ENCODE measurements at regions not wholly inside any gene's neighbourhood (a gene's known extent, or its start where the extent isn't known, plus 50 kb on each side); places are given as distances from the start of the nearest gene placed in this dataset.

- H3K27ac Mint-ChIP-seq = no peak overlapping the region
- H3K9me3 Mint-ChIP-seq = peaks cover 2 to 17% (median 9%) of the 10 kb centered on the region in 7 donors
- no peak overlapping the region for H3K4me3 Mint-ChIP-seq
- H3K4me1 Mint-ChIP-seq = no peaks in the 10 kb centered on the region
- Histone ChIP-seq H3K27me3 (ENCODE audit: control insufficient read depth, insufficient read depth, low read length) (no peaks in the 10 kb centered on the region), H3K27ac (ENCODE audit: insufficient read depth, low read length, poor library complexity, severe bottlenecking) (no peak overlapping the region), H3K36me3 (ENCODE audit: control insufficient read depth, insufficient read depth, low read length) (no peaks in the 10 kb centered on the region), H3K4me1 (ENCODE audit: control insufficient read depth, insufficient read depth, low read length, poor library complexity, severe bottlenecking) (no peaks in the 10 kb centered on the region), H3K9me3 (ENCODE audit: control insufficient read depth in 2 of 2, low read length in 2 of 2) (no peaks in the 10 kb centered on the region), H3K4me3 (ENCODE audit: low read depth, low read length) (no peak overlapping the region)
- DNase-seq (no peak), ATAC-seq (ENCODE audit: low read depth in 2 of 2) (no peak)
- H3K27me3 Mint-ChIP-seq = no peaks in the 10 kb centered on the region
- no peaks in the 10 kb centered on the region for H3K36me3 Mint-ChIP-seq
These were observed 394.4 kb upstream of the ADGRL3 start for GRCh38 chr4:60805500-60806313.

GRCh38 chr4:60808726-60809485 lies 391.2 kb upstream of the ADGRL3 start:
- ATAC-seq (ENCODE audit: low read depth in 2 of 2) (no peak), DNase-seq (no peak)
- no peaks in the 10 kb centered on the region for H3K9me3 ChIP-seq (ENCODE audit: control insufficient read depth in 2 of 2, low read length in 2 of 2)
- no peaks in the 10 kb centered on the region for H3K27me3 ChIP-seq (ENCODE audit: control insufficient read depth, insufficient read depth, low read length)
- H3K36me3 Mint-ChIP-seq = no peaks in the 10 kb centered on the region
- no peak overlapping the region for H3K4me3 ChIP-seq (ENCODE audit: low read depth, low read length)
- H3K27ac ChIP-seq (ENCODE audit: insufficient read depth, low read length, poor library complexity, severe bottlenecking) = no peak overlapping the region
- H3K27me3 Mint-ChIP-seq = no peaks in the 10 kb centered on the region
- no peaks in the 10 kb centered on the region for H3K36me3 ChIP-seq (ENCODE audit: control insufficient read depth, insufficient read depth, low read length)
- no peaks in the 10 kb centered on the region for H3K4me1 Mint-ChIP-seq
- no peak overlapping the region for H3K4me3 Mint-ChIP-seq
- H3K9me3 Mint-ChIP-seq = peaks cover 2 to 23% (median 12%) of the 10 kb centered on the region in 7 donors
- no peak overlapping the region for H3K27ac Mint-ChIP-seq
- H3K4me1 ChIP-seq (ENCODE audit: control insufficient read depth, insufficient read depth, low read length, poor library complexity, severe bottlenecking) = no peaks in the 10 kb centered on the region

- H3K9me3 ChIP-seq (ENCODE audit: control insufficient read depth in 2 of 2, low read length in 2 of 2) = no peaks in the 10 kb centered on the region
- H3K36me3 Mint-ChIP-seq = no peaks in the 10 kb centered on the region
- H3K27me3 ChIP-seq (ENCODE audit: control insufficient read depth, insufficient read depth, low read length) = no peaks in the 10 kb centered on the region
- no peak overlapping the region for H3K4me3 ChIP-seq (ENCODE audit: low read depth, low read length)
- no peak overlapping the region for H3K27ac Mint-ChIP-seq
- no peak for DNase-seq
- ATAC-seq (ENCODE audit: low read depth in 2 of 2) = no peak
- H3K4me3 Mint-ChIP-seq = no peak overlapping the region
- H3K4me1 Mint-ChIP-seq = no peaks in the 10 kb centered on the region
- no peaks in the 10 kb centered on the region for H3K36me3 ChIP-seq (ENCODE audit: control insufficient read depth, insufficient read depth, low read length)
- no peaks in the 10 kb centered on the region for H3K4me1 ChIP-seq (ENCODE audit: control insufficient read depth, insufficient read depth, low read length, poor library complexity, severe bottlenecking)
- H3K27ac ChIP-seq (ENCODE audit: insufficient read depth, low read length, poor library complexity, severe bottlenecking) = no peak overlapping the region
- no peaks in the 10 kb centered on the region for H3K27me3 Mint-ChIP-seq
- H3K9me3 Mint-ChIP-seq = peaks cover 2 to 25% (median 11%) of the 10 kb centered on the region in 7 donors
These were observed 390.7 kb upstream of the ADGRL3 start for GRCh38 chr4:60809486-60809800.

GRCh38 chr4:60812811-60813210 lies 387.3 kb upstream of the ADGRL3 start:
- no peaks in the 10 kb centered on the region for H3K36me3 Mint-ChIP-seq
- H3K27me3 Mint-ChIP-seq = no peaks in the 10 kb centered on the region
- Histone ChIP-seq H3K36me3 (ENCODE audit: control insufficient read depth, insufficient read depth, low read length) (no peaks in the 10 kb centered on the region), H3K4me3 (ENCODE audit: low read depth, low read length) (no peak overlapping the region), H3K27me3 (ENCODE audit: control insufficient read depth, insufficient read depth, low read length) (no peaks in the 10 kb centered on the region), H3K4me1 (ENCODE audit: control insufficient read depth, insufficient read depth, low read length, poor library complexity, severe bottlenecking) (no peaks in the 10 kb centered on the region), H3K27ac (ENCODE audit: insufficient read depth, low read length, poor library complexity, severe bottlenecking) (no peak overlapping the region), H3K9me3 (ENCODE audit: control insufficient read depth in 2 of 2, low read length in 2 of 2) (peaks cover 0 to 3% of the 10 kb centered on the region in 2 experiments)
- H3K9me3 Mint-ChIP-seq = peaks cover 0 to 42% (median 7%) of the 10 kb centered on the region in 7 donors
- no peak for DNase-seq
- H3K4me1 Mint-ChIP-seq = no peaks in the 10 kb centered on the region
- no peak overlapping the region for H3K27ac Mint-ChIP-seq
- H3K4me3 Mint-ChIP-seq = no peak overlapping the region
- no peak for ATAC-seq (ENCODE audit: low read depth in 2 of 2)

GRCh38 chr4:60814549-60814948 lies 385.6 kb upstream of the ADGRL3 start:
- no peaks in the 10 kb centered on the region for H3K4me1 ChIP-seq (ENCODE audit: control insufficient read depth, insufficient read depth, low read length, poor library complexity, severe bottlenecking)
- H3K9me3 Mint-ChIP-seq = peaks cover 2 to 44% (median 7%) of the 10 kb centered on the region in 7 donors
- no peaks in the 10 kb centered on the region for H3K27me3 ChIP-seq (ENCODE audit: control insufficient read depth, insufficient read depth, low read length)
- H3K4me3 Mint-ChIP-seq = no peak overlapping the region
- no peaks in the 10 kb centered on the region for H3K27me3 Mint-ChIP-seq
- no peaks in the 10 kb centered on the region for H3K36me3 Mint-ChIP-seq
- peaks cover 3 to 4% of the 10 kb centered on the region in 2 experiments for H3K9me3 ChIP-seq (ENCODE audit: control insufficient read depth in 2 of 2, low read length in 2 of 2)
- no peak overlapping the region for H3K4me3 ChIP-seq (ENCODE audit: low read depth, low read length)
- H3K4me1 Mint-ChIP-seq = no peaks in the 10 kb centered on the region
- ATAC-seq (ENCODE audit: low read depth in 2 of 2) = no peak
- no peak for DNase-seq
- no peaks in the 10 kb centered on the region for H3K36me3 ChIP-seq (ENCODE audit: control insufficient read depth, insufficient read depth, low read length)
- no peak overlapping the region for H3K27ac ChIP-seq (ENCODE audit: insufficient read depth, low read length, poor library complexity, severe bottlenecking)
- H3K27ac Mint-ChIP-seq = no peak overlapping the region

- ATAC-seq (ENCODE audit: low read depth in 2 of 2) (no peak), DNase-seq (no peak)
- H3K9me3 ChIP-seq (ENCODE audit: control insufficient read depth in 2 of 2, low read length in 2 of 2) = peaks cover 3 to 4% of the 10 kb centered on the region in 2 experiments
- H3K27ac ChIP-seq (ENCODE audit: insufficient read depth, low read length, poor library complexity, severe bottlenecking) = no peak overlapping the region
- peaks cover 2 to 34% (median 7%) of the 10 kb centered on the region in 7 donors for H3K9me3 Mint-ChIP-seq
- H3K36me3 Mint-ChIP-seq = no peaks in the 10 kb centered on the region
- H3K4me3 Mint-ChIP-seq = no peak overlapping the region
- H3K27me3 ChIP-seq (ENCODE audit: control insufficient read depth, insufficient read depth, low read length) = no peaks in the 10 kb centered on the region
- H3K4me3 ChIP-seq (ENCODE audit: low read depth, low read length) = no peak overlapping the region
- H3K4me1 Mint-ChIP-seq = no peaks in the 10 kb centered on the region
- no peaks in the 10 kb centered on the region for H3K4me1 ChIP-seq (ENCODE audit: control insufficient read depth, insufficient read depth, low read length, poor library complexity, severe bottlenecking)
- no peak overlapping the region for H3K27ac Mint-ChIP-seq
- no peaks in the 10 kb centered on the region for H3K36me3 ChIP-seq (ENCODE audit: control insufficient read depth, insufficient read depth, low read length)
- no peaks in the 10 kb centered on the region for H3K27me3 Mint-ChIP-seq
These were observed 382.5 kb upstream of the ADGRL3 start for GRCh38 chr4:60817609-60818008.

- no peak overlapping the region for H3K4me3 Mint-ChIP-seq
- H3K9me3 Mint-ChIP-seq = peaks cover 0 to 15% (median 7%) of the 10 kb centered on the region in 7 donors
- no peak overlapping the region for H3K27ac Mint-ChIP-seq
- H3K36me3 Mint-ChIP-seq = no peaks in the 10 kb centered on the region
- ATAC-seq (ENCODE audit: low read depth in 2 of 2) = no peak
- H3K36me3 ChIP-seq (ENCODE audit: control insufficient read depth, insufficient read depth, low read length) = no peaks in the 10 kb centered on the region
- H3K27me3 Mint-ChIP-seq = no peaks in the 10 kb centered on the region
- peaks cover 0 to 9% of the 10 kb centered on the region in 2 experiments for H3K9me3 ChIP-seq (ENCODE audit: control insufficient read depth in 2 of 2, low read length in 2 of 2)
- no peak for DNase-seq
- no peaks in the 10 kb centered on the region for H3K4me1 Mint-ChIP-seq
- no peaks in the 10 kb centered on the region for H3K4me1 ChIP-seq (ENCODE audit: control insufficient read depth, insufficient read depth, low read length, poor library complexity, severe bottlenecking)
- H3K27me3 ChIP-seq (ENCODE audit: control insufficient read depth, insufficient read depth, low read length) = no peaks in the 10 kb centered on the region
- no peak overlapping the region for H3K27ac ChIP-seq (ENCODE audit: insufficient read depth, low read length, poor library complexity, severe bottlenecking)
- no peak overlapping the region for H3K4me3 ChIP-seq (ENCODE audit: low read depth, low read length)
These were observed 377.1 kb upstream of the ADGRL3 start for GRCh38 chr4:60822986-60823385.
